ENCODE measurements at regions not wholly inside any gene's neighbourhood (a gene's known extent, or its start where the extent isn't known, plus 50 kb on each side); places are given as distances from the start of the nearest gene placed in this dataset.

DNA sequence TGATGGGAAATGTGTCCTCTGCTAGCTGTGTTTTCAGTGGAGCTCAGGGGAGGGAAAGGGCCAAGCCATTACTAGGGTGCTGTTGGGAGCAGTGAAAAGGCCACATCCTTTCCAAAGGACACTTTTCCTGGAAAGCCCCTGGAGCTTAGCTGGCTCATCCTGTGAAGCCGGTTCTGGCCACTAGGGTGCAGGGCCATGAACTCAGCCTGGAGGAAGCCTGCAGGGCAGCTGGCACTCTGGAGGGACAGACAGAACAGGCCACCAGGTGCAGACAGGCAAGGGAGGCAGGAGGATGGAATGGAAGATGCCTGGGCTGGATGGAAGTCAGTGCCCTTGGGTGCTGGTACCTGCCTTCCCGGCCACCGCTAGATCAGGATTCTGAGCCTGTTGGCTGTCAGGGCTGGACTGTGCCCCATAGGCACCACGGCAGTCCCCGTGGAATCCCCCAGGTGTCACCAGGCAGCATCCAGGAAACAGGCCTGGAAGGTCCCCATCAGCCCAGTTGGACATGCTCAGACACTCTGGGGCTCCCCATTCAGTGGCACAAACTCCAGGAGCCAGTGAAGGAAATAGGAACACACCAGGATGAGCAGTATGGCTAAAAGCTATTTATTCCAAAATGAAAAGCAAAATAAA is 76.2 kb upstream of the C2CD4B start:
- TF ChIP-seq, protein P1, sequence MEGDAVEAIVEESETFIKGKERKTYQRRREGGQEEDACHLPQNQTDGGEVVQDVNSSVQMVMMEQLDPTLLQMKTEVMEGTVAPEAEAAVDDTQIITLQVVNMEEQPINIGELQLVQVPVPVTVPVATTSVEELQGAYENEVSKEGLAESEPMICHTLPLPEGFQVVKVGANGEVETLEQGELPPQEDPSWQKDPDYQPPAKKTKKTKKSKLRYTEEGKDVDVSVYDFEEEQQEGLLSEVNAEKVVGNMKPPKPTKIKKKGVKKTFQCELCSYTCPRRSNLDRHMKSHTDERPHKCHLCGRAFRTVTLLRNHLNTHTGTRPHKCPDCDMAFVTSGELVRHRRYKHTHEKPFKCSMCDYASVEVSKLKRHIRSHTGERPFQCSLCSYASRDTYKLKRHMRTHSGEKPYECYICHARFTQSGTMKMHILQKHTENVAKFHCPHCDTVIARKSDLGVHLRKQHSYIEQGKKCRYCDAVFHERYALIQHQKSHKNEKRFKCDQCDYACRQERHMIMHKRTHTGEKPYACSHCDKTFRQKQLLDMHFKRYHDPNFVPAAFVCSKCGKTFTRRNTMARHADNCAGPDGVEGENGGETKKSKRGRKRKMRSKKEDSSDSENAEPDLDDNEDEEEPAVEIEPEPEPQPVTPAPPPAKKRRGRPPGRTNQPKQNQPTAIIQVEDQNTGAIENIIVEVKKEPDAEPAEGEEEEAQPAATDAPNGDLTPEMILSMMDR (conservative IDR thresholded peaks at IDR 0.05; ENCODE audit: low read depth, low read length) = peak; percentile 42
- no peak for TF ChIP-seq EZH2 (IDR thresholded peaks at IDR 0.05; ENCODE audit: borderline replicate concordance, low read depth, low read length, poor library complexity, severe bottlenecking)

All from A673 (cell line).